Endothelial cell of umbilical vein (primary cell): ENCODE measurements at regions not wholly inside any gene's neighbourhood (a gene's known extent, or its start where the extent isn't known, plus 50 kb on each side); places are given as distances from the start of the nearest gene placed in this dataset.

ENCODE experiments used
- BruUV-seq: library from RNA; stranded (reverse); fragments of 400-500 nt; replicated peaks from 2 replicates; lab custom pipeline; 2021; lab: Mats Ljungman, UMichigan
- CTCF ChIA-PET: fragments of 300-600, 350-600 bp; sonication (Branson Sonifier 250); formaldehyde crosslinking; loops from one replicate; lab custom pipeline; 2021; ENCODE audit warnings: antibody characterized with exemption, inconsistent platforms; lab: Charles Lee
- POLR2A ChIA-PET: fragments of 300-600, 350-600 bp; sonication (Branson Sonifier 250); formaldehyde crosslinking; loops from one replicate; lab custom pipeline; 2021; ENCODE audit warnings: antibody characterized with exemption, inconsistent platforms; lab: Charles Lee
- DNase-seq: peaks from one replicate; pipeline ENCODE4 v3.0.0-alpha.2; 2011; ENCODE audit warnings: low read depth, low spot score
- FAIRE-seq: peaks from 2 replicates; lab custom pipeline; 2011; peaks lifted over from hg19 to GRCh38; lab: Jason Lieb, UNC
- H2AFZ ChIP-seq: 2 replicates; pipeline ENCODE4 v1.6.0; 2012; ENCODE audit warnings: low read depth, low read length, control low read depth, inconsistent platforms
- H3K27ac ChIP-seq: 2 replicates; pipeline ENCODE4 v1.5.1; 2011; ENCODE audit warnings: low read depth, mild to moderate bottlenecking, control low read depth, low read length, moderate library complexity; ENCODE audit not compliant: insufficient read depth
- H3K27me3 ChIP-seq, 2 experiments: 2 replicates each; pipeline versions ENCODE4 v1.6.0 to v1.6.1; 2011; ENCODE audit warnings: low read length in 2 of 2, mixed read lengths in 1 of 2; ENCODE audit not compliant: control insufficient read depth in 2 of 2, insufficient read depth in 2 of 2
- H3K36me3 ChIP-seq, 2 experiments: 2 replicates in 1 of 2; 3 replicates in 1 of 2; pipeline ENCODE4 v1.5.1; 2011; ENCODE audit warnings: low read length in 2 of 2, mild to moderate bottlenecking in 1 of 2, moderate library complexity in 1 of 2; ENCODE audit not compliant: control insufficient read depth in 2 of 2, insufficient read depth in 2 of 2; ENCODE audit errors: extremely low read depth in 1 of 2
- H3K4me1 ChIP-seq: 3 replicates; pipeline ENCODE4 v1.5.1; 2011; ENCODE audit warnings: mild to moderate bottlenecking, low read length; ENCODE audit not compliant: control insufficient read depth, insufficient read depth; ENCODE audit errors: extremely low read depth
- H3K4me2 ChIP-seq: 2 replicates; pipeline ENCODE4 v1.6.1; 2011; ENCODE audit warnings: low read length, control low read depth, mixed read lengths; ENCODE audit not compliant: insufficient read depth
- H3K4me3 ChIP-seq, 3 experiments: fragments of 200-600 bp in 1 of 3; sonication (generic), shearing (Covaris generic) in 1 of 3; replicated peaks in 1 of 3; 2 replicates each; pipeline ENCODE4 v1.5.1; 2011 to 2016; ENCODE audit warnings: control low read depth in 3 of 3, low read length in 3 of 3, mild to moderate bottlenecking in 2 of 3, inconsistent platforms in 1 of 3, low read depth in 1 of 3, moderate library complexity in 1 of 3; ENCODE audit not compliant: insufficient read depth in 1 of 3
- H3K79me2 ChIP-seq: 2 replicates; pipeline ENCODE4 v1.6.0; 2012; ENCODE audit warnings: low read length, inconsistent platforms; ENCODE audit not compliant: control insufficient read depth, insufficient read depth
- H3K9ac ChIP-seq: replicated peaks from 2 replicates; pipeline ENCODE3; 2011; ENCODE audit warnings: low read length, control low read depth; ENCODE audit not compliant: insufficient read depth; ENCODE audit errors: extremely low read depth
- H3K9me1 ChIP-seq: replicated peaks from 3 replicates; pipeline ENCODE4 v1.6.0; 2011; ENCODE audit warnings: mild to moderate bottlenecking, low read length; ENCODE audit not compliant: control insufficient read depth, insufficient read depth; ENCODE audit errors: extremely low read depth
- H3K9me3 ChIP-seq: replicated peaks from 2 replicates; pipeline ENCODE4 v1.5.1; 2012; ENCODE audit warnings: low read length, inconsistent platforms; ENCODE audit not compliant: control insufficient read depth, insufficient read depth
- H4K20me1 ChIP-seq: replicated peaks from 2 replicates; pipeline ENCODE3; 2011; ENCODE audit warnings: mild to moderate bottlenecking, low read length; ENCODE audit not compliant: control insufficient read depth, insufficient read depth; ENCODE audit errors: extremely low read depth
- CTCF ChIP-seq, 2 donors: IDR thresholded peaks; 1 replicate in 1 of 2; 2 replicates in 1 of 2; pipeline ENCODE4 v1.5.1; 2011; ENCODE audit warnings: low read length in 2 of 2, mild to moderate bottlenecking in 2 of 2, moderate library complexity in 2 of 2, control low read depth in 1 of 2, inconsistent platforms in 1 of 2, low read depth in 1 of 2; ENCODE audit not compliant: insufficient read depth in 1 of 2; ENCODE audit errors: extremely low read depth in 1 of 2
- EZH2 ChIP-seq: IDR thresholded peaks from 2 replicates; pipeline ENCODE4 v1.6.1; 2012; ENCODE audit warnings: borderline replicate concordance, low read depth, mild to moderate bottlenecking, moderate library complexity, low read length, inconsistent platforms; ENCODE audit not compliant: severe bottlenecking
- FOS ChIP-seq: IDR thresholded peaks from 2 replicates; pipeline ENCODE4 v1.6.1; 2011; ENCODE audit warnings: mild to moderate bottlenecking, low read length, moderate library complexity, borderline replicate concordance; ENCODE audit not compliant: insufficient read depth
- GATA2 ChIP-seq: IDR thresholded peaks from 2 replicates; pipeline ENCODE4 v1.7.0; 2011; ENCODE audit warnings: low read depth, mild to moderate bottlenecking, moderate library complexity, mixed read lengths, low read length; ENCODE audit not compliant: insufficient read length, insufficient read depth
- JUN ChIP-seq: IDR thresholded peaks from 2 replicates; pipeline ENCODE4 v1.6.1; 2011; ENCODE audit warnings: borderline replicate concordance, low read depth; ENCODE audit not compliant: insufficient read length, insufficient read depth
- MYC ChIP-seq: IDR thresholded peaks from one replicate; pipeline ENCODE4 v1.6.1; 2011; ENCODE audit warnings: mild to moderate bottlenecking, low read depth, low read length
- POLR2A ChIP-seq: IDR thresholded peaks from 2 replicates; pipeline ENCODE4 v1.6.1; 2012; ENCODE audit warnings: low read depth, mild to moderate bottlenecking, control low read depth, low read length
- POLR2AphosphoS5 ChIP-seq: IDR thresholded peaks from 2 replicates; pipeline ENCODE4 v1.6.1; 2012; ENCODE audit warnings: low read depth, mild to moderate bottlenecking, control low read depth, low read length, moderate library complexity; ENCODE audit not compliant: insufficient read depth
- dilution Hi-C: fragments of 300-500 bp; cut with MboI; formaldehyde crosslinking; loops from one replicate; pipeline ENCODE4 v1.15.0; 2019; ENCODE audit warnings: low sequenced_read_pairs; ENCODE audit not compliant: extremely low pct_ligation_motif_present
- intact Hi-C: fragments of 100-400 bp; cut with micrococcal nuclease; formaldehyde crosslinking; loops from one replicate; pipeline ENCODE4 v1.10.0; 2022
- TF ChIP-seq, protein P1 (sequence below): IDR thresholded peaks from 2 replicates; pipeline ENCODE4 v1.6.1; 2011; ENCODE audit not compliant: insufficient read depth, insufficient read length

DNA sequence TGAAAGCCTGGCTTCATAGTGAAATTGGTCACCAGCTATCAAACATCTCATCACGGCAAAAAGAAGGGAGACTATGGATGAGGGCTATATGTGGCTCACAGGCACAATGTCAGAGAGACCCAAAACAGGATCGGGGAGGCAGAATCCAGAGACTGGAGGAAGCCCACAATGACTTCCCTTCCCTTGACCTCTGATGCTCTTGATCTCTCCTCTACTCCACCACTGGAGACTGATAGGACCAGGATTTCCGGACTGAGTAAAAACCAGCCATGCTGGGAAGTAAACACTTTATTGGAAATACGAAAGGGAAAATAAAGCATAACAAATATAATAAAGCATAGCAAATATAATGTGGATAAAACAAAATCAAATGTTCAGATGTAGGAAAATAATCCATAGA lies 597.3 kb downstream of the UTRN start:
- dilution Hi-C loops, result no loop called here
- BruUV-seq, result no TSS peak
- Histone ChIP-seq H3K9me1 (no peaks in the 10 kb centered on the region), H3K4me3 (no peak overlapping the region), H3K4me1 (no peaks in the 10 kb centered on the region), H3K27me3 (no peaks in the 10 kb centered on the region), H3K4me2 (no peak overlapping the region), H3K36me3 (no peaks in the 10 kb centered on the region), H3K79me2 (no peaks in the 10 kb centered on the region), H3K27ac (no peak overlapping the region), H3K9ac (no peak overlapping the region), H4K20me1 (no peaks in the 10 kb centered on the region), H2AFZ (no peak overlapping the region), H3K9me3 (no peaks in the 10 kb centered on the region)
- intact Hi-C loops, result no loop called here
- ChIA-PET CTCF (no interaction called here), POLR2A (no interaction called here)
- no peak for DNase-seq
- TF ChIP-seq, protein P1, sequence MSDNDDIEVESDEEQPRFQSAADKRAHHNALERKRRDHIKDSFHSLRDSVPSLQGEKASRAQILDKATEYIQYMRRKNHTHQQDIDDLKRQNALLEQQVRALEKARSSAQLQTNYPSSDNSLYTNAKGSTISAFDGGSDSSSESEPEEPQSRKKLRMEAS, result no peak
- no peak for TF ChIP-seq CTCF (IDR thresholded peaks at IDR 0.05; ENCODE audit: extremely low read depth in 1 of 2, insufficient read depth in 1 of 2, low read depth in 1 of 2, low read length in 2 of 2)
- TF ChIP-seq POLR2AphosphoS5, result no peak
- no peak for TF ChIP-seq GATA2
- no peak for TF ChIP-seq JUN
- TF ChIP-seq FOS, result no peak
- no peak for TF ChIP-seq MYC
- no peak for TF ChIP-seq POLR2A
- TF ChIP-seq EZH2, result no peak
- FAIRE-seq, result no peak
